HFFc6 (cell line): ENCODE measurements at regions not wholly inside any gene's neighbourhood (a gene's known extent, or its start where the extent isn't known, plus 50 kb on each side); places are given as distances from the start of the nearest gene placed in this dataset.

Source experiments
- DNase-seq: peaks from one replicate; pipeline ENCODE4 v3.0.0-alpha.2; 2018
- H3K27ac Mint-ChIP-seq: 2 replicates; pipeline ENCODE4 v1.8.0; 2020; ENCODE audit warnings: mild to moderate bottlenecking, mixed read lengths
- H3K27me3 Mint-ChIP-seq: 2 replicates; pipeline ENCODE4 v1.8.0; 2021; ENCODE audit warnings: mild to moderate bottlenecking, moderate library complexity, mixed read lengths; ENCODE audit not compliant: insufficient read depth
- H3K36me3 Mint-ChIP-seq: 2 replicates; pipeline ENCODE4 v1.8.0; 2021; ENCODE audit warnings: low read depth, mixed read lengths
- H3K4me1 Mint-ChIP-seq: 2 replicates; pipeline ENCODE4 v1.8.0; 2020; ENCODE audit warnings: low read depth, mixed read lengths
- H3K4me3 Mint-ChIP-seq: 2 replicates; pipeline ENCODE4 v1.8.0; 2020; ENCODE audit warnings: mild to moderate bottlenecking, moderate library complexity, mixed read lengths
- H3K9me3 Mint-ChIP-seq: 2 replicates; pipeline ENCODE4 v1.8.0; 2020; ENCODE audit warnings: mild to moderate bottlenecking, mixed read lengths
- CTCF ChIP-seq: fragments of 200-600 bp; sonication (generic); IDR thresholded peaks from 2 replicates; pipeline ENCODE4 v1.5.0; 2021; ENCODE audit warnings: antibody characterized with exemption, mild to moderate bottlenecking

- DNase-seq, result no peak
- no peak for TF ChIP-seq CTCF
- Mint-ChIP-seq H3K4me1 (peaks cover 40% of the 10 kb centered on the region), H3K27ac (no peak overlapping the region), H3K27me3 (no peaks in the 10 kb centered on the region; the same call in 1 of the 2 replicates), H3K9me3 (no peaks in the 10 kb centered on the region), H3K36me3 (no peaks in the 10 kb centered on the region), H3K4me3 (no peak overlapping the region)
These were observed 144.7 kb upstream of the DPH6 start for GRCh38 chr15:35690698-35691116.

GRCh38 chr15:35691173-35691761 is 145.3 kb upstream of the DPH6 start:
- Mint-ChIP-seq H3K27ac (no peak overlapping the region), H3K27me3 (no peaks in the 10 kb centered on the region; the same call in 1 of the 2 replicates), H3K36me3 (no peaks in the 10 kb centered on the region), H3K4me1 (peaks cover 44% of the 10 kb centered on the region), H3K9me3 (no peaks in the 10 kb centered on the region), H3K4me3 (no peak overlapping the region)
- DNase-seq, result no peak
- no peak for TF ChIP-seq CTCF

GRCh38 chr15:35691891-35692867 is 146.2 kb upstream of the DPH6 start:
- H3K36me3 Mint-ChIP-seq, result no peaks in the 10 kb centered on the region
- H3K9me3 Mint-ChIP-seq, result no peaks in the 10 kb centered on the region
- no peak for TF ChIP-seq CTCF
- H3K4me1 Mint-ChIP-seq, result peaks cover 53% of the 10 kb centered on the region
- no peak overlapping the region for H3K4me3 Mint-ChIP-seq
- DNase-seq, result no peak
- no peak overlapping the region; the same call in 1 of the 2 replicates for H3K27ac Mint-ChIP-seq
- H3K27me3 Mint-ChIP-seq, result no peaks in the 10 kb centered on the region; the same call in 1 of the 2 replicates

- Mint-ChIP-seq H3K27ac (peak overlapping the region; percentile 2; the same call in 1 of the 2 replicates), H3K4me1 (peaks cover 64% of the 10 kb centered on the region), H3K9me3 (no peaks in the 10 kb centered on the region), H3K27me3 (no peaks in the 10 kb centered on the region), H3K36me3 (no peaks in the 10 kb centered on the region), H3K4me3 (peak overlapping the region; percentile 34)
- TF ChIP-seq CTCF, result no peak
- DNase-seq, result peak; percentile 17
These were observed 147.3 kb upstream of the DPH6 start for GRCh38 chr15:35693286-35693685.

- H3K27me3 Mint-ChIP-seq, result no peaks in the 10 kb centered on the region
- DNase-seq, result no peak
- peaks cover 70% of the 10 kb centered on the region for H3K4me1 Mint-ChIP-seq
- TF ChIP-seq CTCF, result no peak
- H3K4me3 Mint-ChIP-seq, result no peak overlapping the region
- H3K9me3 Mint-ChIP-seq, result no peaks in the 10 kb centered on the region
- H3K27ac Mint-ChIP-seq, result no peak overlapping the region
- no peaks in the 10 kb centered on the region for H3K36me3 Mint-ChIP-seq
These were observed 147.9 kb upstream of the DPH6 start for GRCh38 chr15:35693886-35694285.
